ENCODE measurements at regions not wholly inside any gene's neighbourhood (a gene's known extent, or its start where the extent isn't known, plus 50 kb on each side); places are given as distances from the start of the nearest gene placed in this dataset.

DNA sequence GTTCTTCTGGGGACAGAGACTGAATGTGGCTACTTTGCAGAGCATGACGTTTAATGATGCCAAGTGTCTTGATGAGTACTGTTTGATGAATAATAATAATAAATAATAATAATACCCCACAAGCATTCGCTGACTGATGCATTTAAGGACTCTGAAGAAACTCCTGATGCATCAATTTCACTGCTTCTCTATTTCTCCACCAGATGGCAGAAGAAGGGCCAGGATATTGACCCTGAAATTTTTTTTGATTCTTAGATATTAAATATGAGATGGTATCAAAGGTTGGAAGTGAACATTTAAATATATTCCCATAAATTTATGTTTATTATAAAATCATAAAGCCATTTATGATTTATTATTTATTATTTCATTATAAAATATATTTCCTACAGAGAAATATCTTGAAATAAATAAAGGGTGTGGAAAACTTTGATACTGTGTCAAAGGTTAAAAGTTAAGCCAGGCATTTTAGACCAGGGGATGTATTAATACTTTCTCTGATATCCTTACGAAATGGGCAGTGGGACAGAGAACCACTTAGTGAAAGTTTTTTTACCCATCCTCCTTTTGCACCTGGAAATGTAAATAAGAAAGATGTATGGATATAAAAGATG is 170.9 kb downstream of the LACC1 start:
- Histone ChIP-seq H3K4me1 (peaks cover 0 to 15% of the 10 kb centered on the region in 2 donors), H3K4me3 (no peak overlapping the region), H3K36me3 (no peaks in the 10 kb centered on the region), H3K9me3 (no peaks in the 10 kb centered on the region), H3K27me3 (no peaks in the 10 kb centered on the region), H3K27ac (no peak overlapping the region)
- DNase-seq (ENCODE audit: low spot score) = no peak
- TF ChIP-seq, protein P1, sequence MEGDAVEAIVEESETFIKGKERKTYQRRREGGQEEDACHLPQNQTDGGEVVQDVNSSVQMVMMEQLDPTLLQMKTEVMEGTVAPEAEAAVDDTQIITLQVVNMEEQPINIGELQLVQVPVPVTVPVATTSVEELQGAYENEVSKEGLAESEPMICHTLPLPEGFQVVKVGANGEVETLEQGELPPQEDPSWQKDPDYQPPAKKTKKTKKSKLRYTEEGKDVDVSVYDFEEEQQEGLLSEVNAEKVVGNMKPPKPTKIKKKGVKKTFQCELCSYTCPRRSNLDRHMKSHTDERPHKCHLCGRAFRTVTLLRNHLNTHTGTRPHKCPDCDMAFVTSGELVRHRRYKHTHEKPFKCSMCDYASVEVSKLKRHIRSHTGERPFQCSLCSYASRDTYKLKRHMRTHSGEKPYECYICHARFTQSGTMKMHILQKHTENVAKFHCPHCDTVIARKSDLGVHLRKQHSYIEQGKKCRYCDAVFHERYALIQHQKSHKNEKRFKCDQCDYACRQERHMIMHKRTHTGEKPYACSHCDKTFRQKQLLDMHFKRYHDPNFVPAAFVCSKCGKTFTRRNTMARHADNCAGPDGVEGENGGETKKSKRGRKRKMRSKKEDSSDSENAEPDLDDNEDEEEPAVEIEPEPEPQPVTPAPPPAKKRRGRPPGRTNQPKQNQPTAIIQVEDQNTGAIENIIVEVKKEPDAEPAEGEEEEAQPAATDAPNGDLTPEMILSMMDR (IDR thresholded peaks at IDR 0.05) = peak; percentile 85 to 86

DNA sequence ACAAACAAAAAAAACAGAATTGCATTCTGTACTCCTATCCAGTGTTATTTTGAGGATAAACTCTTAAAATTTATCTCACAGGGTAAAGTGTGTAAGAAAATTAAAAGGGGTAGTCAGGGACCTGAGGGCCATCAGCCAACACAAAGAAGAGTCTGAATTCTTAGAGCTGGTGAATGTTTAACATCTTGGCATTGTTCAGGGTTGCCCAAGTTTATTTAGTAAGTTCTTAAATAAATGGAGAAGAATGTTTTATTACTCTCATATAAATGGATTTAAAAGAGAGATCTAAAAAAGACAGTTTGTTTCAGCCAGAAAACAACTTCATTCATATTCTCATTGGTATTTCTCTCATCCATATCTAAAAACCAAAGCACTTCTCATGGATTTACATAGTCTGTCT is 171.7 kb downstream of the LACC1 start:
- TF ChIP-seq, protein P1 (IDR thresholded peaks at IDR 0.05) = no peak
- no peak overlapping the region for H3K4me3 ChIP-seq
- H3K4me1 ChIP-seq = peaks cover 0 to 15% of the 10 kb centered on the region in 2 donors
- H3K27ac ChIP-seq = no peak overlapping the region
- DNase-seq (ENCODE audit: low spot score) = no peak
- H3K27me3 ChIP-seq = no peaks in the 10 kb centered on the region
- H3K9me3 ChIP-seq = no peaks in the 10 kb centered on the region
- H3K36me3 ChIP-seq = no peaks in the 10 kb centered on the region

DNA sequence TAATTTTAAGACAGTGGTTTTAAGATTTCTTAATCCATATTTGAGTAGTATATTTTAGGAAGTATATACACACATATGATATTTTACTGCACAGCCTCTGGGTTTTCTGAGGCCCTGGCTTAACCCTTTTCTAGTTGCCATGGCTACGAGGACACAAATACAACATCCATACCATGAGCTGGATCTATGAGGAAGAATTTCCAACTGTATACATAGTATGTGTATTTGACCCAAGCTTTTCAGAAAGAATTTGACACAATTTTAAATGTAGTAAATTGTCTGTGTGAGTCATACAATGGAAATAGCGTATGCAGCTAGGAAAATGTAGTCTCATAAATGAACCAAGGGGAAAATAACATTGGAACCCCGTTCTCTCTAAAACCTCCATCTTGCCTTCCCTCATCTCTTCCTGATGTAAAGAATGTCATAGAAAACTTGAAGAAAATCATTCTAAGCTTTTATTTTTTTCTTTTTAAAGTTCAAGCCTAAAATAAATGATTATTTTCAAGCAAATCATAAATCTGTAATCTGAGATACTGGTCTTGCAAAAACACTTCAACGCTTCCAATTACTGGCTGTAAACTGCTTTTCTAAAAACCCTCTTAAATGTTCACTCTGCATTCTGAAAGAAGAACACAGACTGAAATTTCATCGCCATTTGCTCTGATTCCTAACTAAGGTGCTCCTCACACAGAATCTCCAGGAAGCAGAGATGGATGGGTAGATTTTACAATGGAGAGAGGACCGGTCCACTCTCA is 172.4 kb downstream of the LACC1 start:
- DNase-seq (ENCODE audit: low spot score) = no peak
- Histone ChIP-seq H3K27me3 (no peaks in the 10 kb centered on the region), H3K9me3 (no peaks in the 10 kb centered on the region), H3K27ac (no peak overlapping the region), H3K36me3 (no peaks in the 10 kb centered on the region), H3K4me3 (no peak overlapping the region), H3K4me1 (peaks cover 0 to 15% of the 10 kb centered on the region in 2 donors)
- TF ChIP-seq, protein P1 (IDR thresholded peaks at IDR 0.05) = no peak

DNA sequence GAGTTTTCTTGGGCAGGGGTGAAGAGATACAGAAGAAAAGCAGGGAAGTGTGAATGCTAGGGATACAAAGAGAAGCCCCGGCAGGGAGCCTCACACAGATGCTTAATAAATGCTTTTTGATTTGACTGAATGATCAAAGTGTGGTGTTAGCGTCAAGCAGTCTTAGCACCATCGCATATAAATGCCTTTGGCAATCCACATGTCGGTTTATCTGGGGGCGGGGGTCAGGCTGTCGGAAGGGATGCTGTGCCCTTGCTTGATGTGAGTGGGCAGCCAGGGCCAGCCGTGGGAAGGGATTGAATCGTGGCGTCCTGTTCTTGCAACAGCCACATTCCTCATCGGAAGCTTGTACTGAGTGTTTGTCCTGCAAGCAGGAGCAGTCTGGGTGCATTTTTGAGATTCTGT is 173.1 kb downstream of the LACC1 start:
- Histone ChIP-seq H3K4me1 (peaks cover 0 to 15% of the 10 kb centered on the region in 2 donors), H3K36me3 (no peaks in the 10 kb centered on the region), H3K4me3 (no peak overlapping the region), H3K9me3 (no peaks in the 10 kb centered on the region), H3K27ac (no peak overlapping the region), H3K27me3 (no peaks in the 10 kb centered on the region)
- TF ChIP-seq, protein P1 (IDR thresholded peaks at IDR 0.05) = no peak
- no peak for DNase-seq (ENCODE audit: low spot score)

DNA sequence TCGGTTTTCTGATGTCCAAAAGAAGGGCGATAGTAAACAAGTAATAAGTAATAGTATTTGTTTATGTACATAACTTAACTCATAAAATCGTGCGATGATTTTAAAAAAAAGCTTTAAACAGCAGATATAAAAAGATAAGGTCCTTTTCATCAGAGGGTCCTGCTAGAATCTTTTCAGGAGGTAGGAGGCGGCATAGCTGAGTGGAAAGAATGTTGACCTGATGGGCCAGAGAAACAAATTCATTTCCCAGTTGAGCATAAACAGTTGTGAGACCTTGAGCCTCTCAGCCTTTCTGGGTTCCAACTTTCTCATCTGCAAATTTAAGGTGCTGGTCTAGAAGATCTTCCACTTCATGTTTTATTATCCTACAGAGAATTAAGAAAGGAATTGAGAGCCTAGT is 173.5 kb downstream of the LACC1 start:
- H3K36me3 ChIP-seq = no peaks in the 10 kb centered on the region
- DNase-seq (ENCODE audit: low spot score) = no peak
- no peaks in the 10 kb centered on the region for H3K27me3 ChIP-seq
- H3K27ac ChIP-seq = no peak overlapping the region
- TF ChIP-seq, protein P1 (IDR thresholded peaks at IDR 0.05) = peak in 1 of 2 donors; percentile 15
- H3K4me3 ChIP-seq = no peak overlapping the region
- peaks cover 0 to 19% of the 10 kb centered on the region in 2 donors for H3K4me1 ChIP-seq
- no peaks in the 10 kb centered on the region for H3K9me3 ChIP-seq
